Activated naive CD8-positive, alpha-beta T cell treated with anti-CD3 and anti-CD28 coated beads, Interleukin-2, amount 50 U/mL, for 24 hours (primary cell): ENCODE measurements at regions not wholly inside any gene's neighbourhood (a gene's known extent, or its start where the extent isn't known, plus 50 kb on each side); places are given as distances from the start of the nearest gene placed in this dataset.
A peak's percentile ranks its signal among the peaks of the same experiment; 100 is the strongest.

Experiments
- ATAC-seq: fragments of 150-1000 bp; cut with Tn5 transposase; one replicate; pipeline ENCODE4 v1.10.0; 2021
- DNase-seq: peaks from one replicate; pipeline ENCODE4 v3.0.0; 2021
- H3K27ac Mint-ChIP-seq: one replicate; pipeline ENCODE4 v1.8.0; 2021; ENCODE audit warnings: mild to moderate bottlenecking, mixed read lengths
- H3K27me3 Mint-ChIP-seq: one replicate; pipeline ENCODE4 v1.8.0; 2021; ENCODE audit warnings: mixed read lengths
- H3K36me3 Mint-ChIP-seq: one replicate; pipeline ENCODE4 v1.8.0; 2021; ENCODE audit warnings: low read depth, mixed read lengths
- H3K4me1 Mint-ChIP-seq: one replicate; pipeline ENCODE4 v1.8.0; 2021; ENCODE audit warnings: mixed read lengths
- H3K4me3 Mint-ChIP-seq: one replicate; pipeline ENCODE4 v1.8.0; 2021; ENCODE audit warnings: mild to moderate bottlenecking, moderate library complexity, mixed read lengths
- H3K9me3 Mint-ChIP-seq: one replicate; pipeline ENCODE4 v1.8.0; 2021; ENCODE audit warnings: mixed read lengths

DNA sequence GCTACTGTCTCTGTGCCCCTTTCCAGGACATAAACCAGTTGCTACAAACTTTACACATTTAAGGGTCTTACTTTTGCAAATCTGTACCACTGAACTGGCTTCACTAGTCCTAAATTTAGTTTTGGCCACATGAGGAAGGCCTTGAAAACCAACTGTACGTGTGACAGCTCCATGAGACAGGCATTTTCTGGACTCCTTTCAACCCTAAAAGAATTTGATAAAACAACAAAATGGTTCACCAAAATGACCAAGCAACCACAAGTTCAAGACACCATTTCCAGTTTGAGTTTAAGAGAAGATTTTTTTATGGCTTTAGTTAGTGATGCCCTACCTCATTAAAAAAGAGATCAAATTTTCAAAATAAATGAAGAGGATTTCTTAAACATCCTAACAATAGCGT lies 246.4 kb downstream of the ZNF674 start:
- Mint-ChIP-seq H3K9me3 (no peaks in the 10 kb centered on the region), H3K4me1 (peaks cover 3% of the 10 kb centered on the region), H3K27me3 (no peaks in the 10 kb centered on the region), H3K4me3 (no peak overlapping the region), H3K27ac (no peak overlapping the region), H3K36me3 (no peaks in the 10 kb centered on the region)
- no peak for DNase-seq
- ATAC-seq: no peak

- Mint-ChIP-seq H3K9me3 (no peaks in the 10 kb centered on the region), H3K36me3 (no peaks in the 10 kb centered on the region), H3K27me3 (no peaks in the 10 kb centered on the region), H3K27ac (no peak overlapping the region), H3K4me1 (peaks cover under 1% of the 10 kb centered on the region), H3K4me3 (no peak overlapping the region)
- DNase-seq: no peak
- no peak for ATAC-seq
Measured at GRCh38 chrX:46295963-46296362, 249.3 kb downstream of the ZNF674 start.

GRCh38 chrX:46294234-46294633 lies 251.0 kb downstream of the ZNF674 start:
- Mint-ChIP-seq H3K27me3 (no peaks in the 10 kb centered on the region), H3K27ac (no peak overlapping the region), H3K9me3 (peaks cover 4% of the 10 kb centered on the region), H3K4me3 (no peak overlapping the region), H3K4me1 (no peaks in the 10 kb centered on the region), H3K36me3 (no peaks in the 10 kb centered on the region)
- DNase-seq (no peak), ATAC-seq (no peak)

DNA sequence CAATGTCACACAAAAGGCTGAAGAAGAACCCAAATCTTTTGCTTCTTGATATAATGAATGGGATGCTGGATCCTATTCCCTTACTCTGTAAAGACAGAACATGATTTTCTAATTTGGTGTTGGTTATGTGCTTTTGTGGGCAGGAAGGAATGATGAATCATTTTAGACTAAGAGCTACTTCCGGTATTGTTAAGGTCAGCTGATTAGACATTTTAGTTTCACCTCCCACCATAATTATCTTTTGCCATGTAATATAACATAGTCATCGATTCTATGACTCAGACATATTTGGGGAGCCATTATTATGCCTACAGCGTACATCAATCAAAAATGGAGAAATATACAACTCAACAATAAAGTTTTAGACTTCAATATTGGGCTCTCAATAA lies 265.3 kb downstream of the ZNF674 start:
- Mint-ChIP-seq H3K9me3 (no peaks in the 10 kb centered on the region), H3K36me3 (no peaks in the 10 kb centered on the region), H3K27me3 (no peaks in the 10 kb centered on the region), H3K4me1 (peaks cover 27% of the 10 kb centered on the region), H3K27ac (peak overlapping the region; percentile 84), H3K4me3 (peak overlapping the region; percentile 53)
- no peak for DNase-seq
- ATAC-seq: peak; percentile 29

- H3K27me3 Mint-ChIP-seq: no peaks in the 10 kb centered on the region
- peaks cover 27% of the 10 kb centered on the region for H3K4me1 Mint-ChIP-seq
- peak; percentile 6 for DNase-seq
- H3K36me3 Mint-ChIP-seq: no peaks in the 10 kb centered on the region
- peak; percentile 79 for ATAC-seq
- H3K9me3 Mint-ChIP-seq: no peaks in the 10 kb centered on the region
- H3K4me3 Mint-ChIP-seq: peak overlapping the region; percentile 53
- peak overlapping the region; percentile 84 for H3K27ac Mint-ChIP-seq
Measured at GRCh38 chrX:46279214-46279924, 265.9 kb downstream of the ZNF674 start.

DNA sequence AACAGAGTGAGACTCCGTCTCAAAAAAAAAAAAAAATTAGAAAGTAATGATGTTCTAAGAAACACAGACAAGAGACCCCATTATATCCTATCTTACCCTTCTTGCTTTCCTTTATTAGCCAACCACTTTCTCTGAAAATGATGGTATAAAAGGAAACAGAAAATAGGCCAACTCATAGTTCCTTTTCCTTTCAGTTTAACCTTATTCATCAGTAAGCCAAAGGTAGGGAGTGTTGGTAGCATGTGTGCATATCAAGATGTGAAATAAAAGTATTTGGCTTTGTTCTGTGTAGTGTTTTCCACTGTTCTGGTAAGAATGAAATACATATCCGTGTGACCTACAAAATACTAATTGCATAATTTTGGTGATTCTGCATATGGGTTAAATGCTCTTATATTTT lies 266.6 kb downstream of the ZNF674 start:
- H3K27me3 Mint-ChIP-seq: no peaks in the 10 kb centered on the region
- H3K4me1 Mint-ChIP-seq: peaks cover 27% of the 10 kb centered on the region
- H3K27ac Mint-ChIP-seq: peak overlapping the region; percentile 84
- ATAC-seq (peak; percentile 55), DNase-seq (no peak)
- H3K4me3 Mint-ChIP-seq: peak overlapping the region; percentile 53
- H3K9me3 Mint-ChIP-seq: peaks cover 7% of the 10 kb centered on the region
- peaks cover under 1% of the 10 kb centered on the region for H3K36me3 Mint-ChIP-seq

- no peaks in the 10 kb centered on the region for H3K9me3 Mint-ChIP-seq
- H3K27ac Mint-ChIP-seq: no peak overlapping the region
- DNase-seq: no peak
- H3K4me3 Mint-ChIP-seq: no peak overlapping the region
- H3K4me1 Mint-ChIP-seq: peaks cover 10% of the 10 kb centered on the region
- H3K36me3 Mint-ChIP-seq: no peaks in the 10 kb centered on the region
- H3K27me3 Mint-ChIP-seq: no peaks in the 10 kb centered on the region
- ATAC-seq: no peak
Measured at GRCh38 chrX:46268412-46268811, 276.8 kb downstream of the ZNF674 start.

GRCh38 chrX:46263494-46263893 lies 281.7 kb downstream of the ZNF674 start:
- DNase-seq (no peak), ATAC-seq (no peak)
- no peaks in the 10 kb centered on the region for H3K9me3 Mint-ChIP-seq
- peaks cover 3% of the 10 kb centered on the region for H3K4me1 Mint-ChIP-seq
- H3K4me3 Mint-ChIP-seq: no peak overlapping the region
- H3K27ac Mint-ChIP-seq: no peak overlapping the region
- no peaks in the 10 kb centered on the region for H3K27me3 Mint-ChIP-seq
- no peaks in the 10 kb centered on the region for H3K36me3 Mint-ChIP-seq

DNA sequence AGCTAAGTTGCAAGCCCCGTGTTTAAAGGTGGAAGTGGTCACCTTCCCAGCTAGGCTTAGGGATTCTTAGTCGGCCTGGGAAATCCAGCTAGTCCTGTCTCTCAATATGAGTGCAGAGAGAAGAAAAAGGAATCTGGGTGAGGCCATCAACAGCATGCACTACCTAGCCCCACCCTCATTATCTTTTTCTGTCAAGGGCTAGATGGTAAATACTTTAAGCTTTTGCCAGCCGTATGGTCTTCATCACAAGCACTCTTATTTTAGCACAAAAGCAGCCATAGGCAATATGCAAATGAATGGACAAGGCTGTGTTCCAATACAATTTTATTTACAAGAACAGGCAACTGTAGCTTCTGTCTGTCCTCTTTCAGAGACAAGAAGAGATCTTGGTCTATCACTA lies 282.9 kb downstream of the ZNF674 start:
- Mint-ChIP-seq H3K9me3 (no peaks in the 10 kb centered on the region), H3K36me3 (no peaks in the 10 kb centered on the region), H3K4me1 (peaks cover 2% of the 10 kb centered on the region), H3K27me3 (no peaks in the 10 kb centered on the region), H3K27ac (no peak overlapping the region), H3K4me3 (no peak overlapping the region)
- ATAC-seq (no peak), DNase-seq (no peak)

DNA sequence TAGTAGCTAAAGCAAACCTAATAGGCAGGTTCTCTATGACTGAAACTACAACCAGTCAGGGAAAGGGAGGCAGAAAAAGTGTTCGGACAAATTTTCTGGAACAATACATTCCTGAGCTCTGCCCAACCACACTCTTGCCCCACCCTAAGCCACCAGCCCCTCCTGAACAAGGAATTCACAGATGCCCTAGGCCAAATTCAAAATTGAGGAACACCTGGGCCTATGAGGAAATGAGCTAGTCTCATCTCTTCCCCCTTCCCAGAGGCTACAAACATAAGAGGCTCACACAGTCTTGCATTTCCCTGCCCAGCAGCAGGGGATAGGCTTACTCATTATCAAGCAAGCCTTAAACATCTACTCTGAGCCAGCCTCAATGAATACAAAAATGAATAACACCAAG lies 284.7 kb downstream of the ZNF674 start:
- ATAC-seq: no peak
- Mint-ChIP-seq H3K27ac (no peak overlapping the region), H3K4me3 (no peak overlapping the region), H3K27me3 (no peaks in the 10 kb centered on the region), H3K9me3 (no peaks in the 10 kb centered on the region), H3K36me3 (no peaks in the 10 kb centered on the region), H3K4me1 (peaks cover 7% of the 10 kb centered on the region)
- DNase-seq: no peak

DNA sequence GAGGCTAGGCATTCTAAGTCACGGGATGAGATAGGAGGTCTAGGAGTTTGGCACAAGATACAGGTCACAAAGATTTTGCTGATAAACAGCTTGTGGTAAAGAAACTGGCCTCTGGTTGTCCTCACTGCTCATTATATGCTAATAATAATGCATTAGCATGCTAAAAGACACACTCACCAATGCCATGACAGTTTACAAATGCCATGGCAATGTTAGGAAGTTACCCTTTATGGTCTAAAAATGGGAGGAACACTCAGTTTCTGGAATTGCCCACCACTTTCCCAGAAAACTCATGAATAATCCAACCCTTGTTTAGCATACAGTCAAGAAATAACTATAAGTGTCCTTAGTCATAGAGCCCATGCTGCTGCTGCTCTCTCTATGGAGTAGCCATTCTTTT lies 286.9 kb downstream of the ZNF674 start:
- H3K27me3 Mint-ChIP-seq: no peaks in the 10 kb centered on the region
- peaks cover 11% of the 10 kb centered on the region for H3K4me1 Mint-ChIP-seq

GRCh38 chrX:46257451-46257879 lies 287.8 kb downstream of the ZNF674 start:
- no peak overlapping the region for H3K27ac Mint-ChIP-seq
- no peaks in the 10 kb centered on the region for H3K27me3 Mint-ChIP-seq

More for the DNA sequence above, 286.9 kb downstream of the ZNF674 start:
- DNase-seq (no peak), ATAC-seq (no peak)
- H3K36me3 Mint-ChIP-seq: no peaks in the 10 kb centered on the region
- no peak overlapping the region for H3K4me3 Mint-ChIP-seq
- no peaks in the 10 kb centered on the region for H3K9me3 Mint-ChIP-seq
- no peak overlapping the region for H3K27ac Mint-ChIP-seq

GRCh38 chrX:46256875-46257274 lies 288.3 kb downstream of the ZNF674 start:
- no peaks in the 10 kb centered on the region for H3K9me3 Mint-ChIP-seq
- DNase-seq: no peak
- no peak overlapping the region for H3K4me3 Mint-ChIP-seq
- ATAC-seq: no peak
- no peaks in the 10 kb centered on the region for H3K27me3 Mint-ChIP-seq
- H3K4me1 Mint-ChIP-seq: peaks cover 11% of the 10 kb centered on the region
- no peak overlapping the region for H3K27ac Mint-ChIP-seq
- no peaks in the 10 kb centered on the region for H3K36me3 Mint-ChIP-seq

More at GRCh38 chrX:46257451-46257879, 287.8 kb downstream of the ZNF674 start:
- Mint-ChIP-seq H3K9me3 (no peaks in the 10 kb centered on the region), H3K4me1 (peaks cover 11% of the 10 kb centered on the region), H3K4me3 (no peak overlapping the region), H3K36me3 (no peaks in the 10 kb centered on the region)
- DNase-seq (no peak), ATAC-seq (no peak)

DNA sequence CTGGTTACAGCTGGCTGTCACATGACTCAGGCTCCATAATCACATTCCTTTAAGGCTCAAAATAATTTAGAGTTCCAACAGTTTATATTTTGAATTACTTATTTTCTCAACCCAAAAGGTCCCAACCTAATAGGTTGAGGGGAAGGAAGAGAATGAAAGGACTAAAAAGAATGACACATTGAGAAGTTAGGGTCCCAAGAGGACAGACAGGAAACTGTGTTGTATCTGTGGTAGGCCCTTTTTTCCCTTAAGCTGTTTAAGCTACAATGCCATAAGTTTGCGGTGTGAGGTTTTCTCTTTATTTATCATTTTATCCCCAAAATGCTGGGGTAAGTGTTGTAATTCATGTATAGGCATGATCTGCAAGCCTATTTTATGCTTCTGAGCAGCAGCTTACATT lies 290.2 kb downstream of the ZNF674 start:
- DNase-seq: no peak
- H3K27me3 Mint-ChIP-seq: no peaks in the 10 kb centered on the region
- no peaks in the 10 kb centered on the region for H3K36me3 Mint-ChIP-seq
- H3K9me3 Mint-ChIP-seq: no peaks in the 10 kb centered on the region
- H3K4me1 Mint-ChIP-seq: peaks cover 11% of the 10 kb centered on the region
- H3K4me3 Mint-ChIP-seq: no peak overlapping the region
- ATAC-seq: no peak
- H3K27ac Mint-ChIP-seq: no peak overlapping the region

GRCh38 chrX:46254641-46255040 lies 290.6 kb downstream of the ZNF674 start:
- DNase-seq: no peak

GRCh38 chrX:46251755-46252154 lies 293.5 kb downstream of the ZNF674 start:
- Mint-ChIP-seq H3K4me3 (no peak overlapping the region), H3K9me3 (no peaks in the 10 kb centered on the region), H3K27me3 (no peaks in the 10 kb centered on the region), H3K4me1 (peaks cover 4% of the 10 kb centered on the region), H3K27ac (no peak overlapping the region), H3K36me3 (no peaks in the 10 kb centered on the region)
- ATAC-seq: no peak
- no peak for DNase-seq

More at GRCh38 chrX:46254641-46255040, 290.6 kb downstream of the ZNF674 start:
- H3K27me3 Mint-ChIP-seq: no peaks in the 10 kb centered on the region
- no peaks in the 10 kb centered on the region for H3K36me3 Mint-ChIP-seq
- no peak overlapping the region for H3K27ac Mint-ChIP-seq
- no peak overlapping the region for H3K4me3 Mint-ChIP-seq
- no peak for ATAC-seq
- peaks cover 11% of the 10 kb centered on the region for H3K4me1 Mint-ChIP-seq
- H3K9me3 Mint-ChIP-seq: no peaks in the 10 kb centered on the region
